Glutamatergic neuron (in vitro differentiated cells): ENCODE measurements at regions not wholly inside any gene's neighbourhood (a gene's known extent, or its start where the extent isn't known, plus 50 kb on each side); places are given as distances from the start of the nearest gene placed in this dataset.

Experiments used
- DNase-seq: peaks from one replicate; pipeline ENCODE4 v3.0.0; 2022
- H3K27ac Mint-ChIP-seq: one replicate; pipeline ENCODE4 v1.8.0; 2020; ENCODE audit warnings: mild to moderate bottlenecking, mixed read lengths, inconsistent platforms; ENCODE audit not compliant: unreplicated experiment
- H3K27me3 Mint-ChIP-seq: one replicate; pipeline ENCODE4 v1.8.0; 2020; ENCODE audit warnings: mild to moderate bottlenecking, moderate library complexity, mixed read lengths, inconsistent platforms; ENCODE audit not compliant: unreplicated experiment
- H3K36me3 Mint-ChIP-seq: one replicate; pipeline ENCODE4 v1.8.0; 2020; ENCODE audit warnings: mild to moderate bottlenecking, mixed read lengths, inconsistent platforms; ENCODE audit not compliant: unreplicated experiment
- H3K4me1 Mint-ChIP-seq: one replicate; pipeline ENCODE4 v1.8.0; 2020; ENCODE audit warnings: mild to moderate bottlenecking, low read depth, mixed read lengths, inconsistent platforms; ENCODE audit not compliant: unreplicated experiment
- H3K4me3 Mint-ChIP-seq: one replicate; pipeline ENCODE4 v1.8.0; 2020; ENCODE audit warnings: mild to moderate bottlenecking, mixed read lengths, inconsistent platforms; ENCODE audit not compliant: unreplicated experiment
- H3K9me3 Mint-ChIP-seq: one replicate; pipeline ENCODE4 v1.8.0; 2020; ENCODE audit warnings: mild to moderate bottlenecking, moderate library complexity, mixed read lengths, inconsistent platforms; ENCODE audit not compliant: unreplicated experiment
- CTCF ChIP-seq: fragments of 200-600 bp; sonication (generic); IDR thresholded peaks from one replicate; pipeline ENCODE4 v1.5.0; 2021; ENCODE audit not compliant: partially characterized antibody, unreplicated experiment

GRCh38 chr18:77457681-77458080, 208.0 kb downstream of the GALR1 start:
- TF ChIP-seq CTCF, result no peak
- no peaks in the 10 kb centered on the region for H3K27me3 Mint-ChIP-seq
- H3K4me1 Mint-ChIP-seq, result peaks cover 6% of the 10 kb centered on the region
- H3K27ac Mint-ChIP-seq, result no peak overlapping the region
- no peaks in the 10 kb centered on the region for H3K9me3 Mint-ChIP-seq
- no peak for DNase-seq
- no peak overlapping the region for H3K4me3 Mint-ChIP-seq
- no peaks in the 10 kb centered on the region for H3K36me3 Mint-ChIP-seq

- Mint-ChIP-seq H3K36me3 (no peaks in the 10 kb centered on the region), H3K9me3 (no peaks in the 10 kb centered on the region), H3K4me3 (no peak overlapping the region), H3K4me1 (peaks cover 6% of the 10 kb centered on the region), H3K27ac (no peak overlapping the region), H3K27me3 (peaks cover 2% of the 10 kb centered on the region)
- no peak for TF ChIP-seq CTCF
- no peak for DNase-seq
Observed at GRCh38 chr18:77461062-77461688, 211.5 kb downstream of the GALR1 start.

GRCh38 chr18:77464917-77465316, 215.3 kb downstream of the GALR1 start:
- no peak for TF ChIP-seq CTCF

GRCh38 chr18:77466890-77467289, 217.2 kb downstream of the GALR1 start:
- no peaks in the 10 kb centered on the region for H3K36me3 Mint-ChIP-seq

More at GRCh38 chr18:77464917-77465316, 215.3 kb downstream of the GALR1 start:
- H3K36me3 Mint-ChIP-seq, result no peaks in the 10 kb centered on the region
- peaks cover 2% of the 10 kb centered on the region for H3K27me3 Mint-ChIP-seq
- H3K27ac Mint-ChIP-seq, result no peak overlapping the region
- no peak overlapping the region for H3K4me3 Mint-ChIP-seq
- no peak for DNase-seq
- peaks cover 6% of the 10 kb centered on the region for H3K4me1 Mint-ChIP-seq
- no peaks in the 10 kb centered on the region for H3K9me3 Mint-ChIP-seq

More at GRCh38 chr18:77466890-77467289, 217.2 kb downstream of the GALR1 start:
- no peak for TF ChIP-seq CTCF
- peaks cover 2% of the 10 kb centered on the region for H3K27me3 Mint-ChIP-seq
- no peak for DNase-seq
- no peak overlapping the region for H3K4me3 Mint-ChIP-seq
- no peak overlapping the region for H3K27ac Mint-ChIP-seq
- no peaks in the 10 kb centered on the region for H3K9me3 Mint-ChIP-seq
- no peaks in the 10 kb centered on the region for H3K4me1 Mint-ChIP-seq
